HepG2 (cell line): ENCODE measurements at regions not wholly inside any gene's neighbourhood (a gene's known extent, or its start where the extent isn't known, plus 50 kb on each side); places are given as distances from the start of the nearest gene placed in this dataset.

ENCODE experiments used
- CREB1 ChIP-seq, 2 experiments: fragments of 450-650 bp in 1 of 2; IDR thresholded peaks; 2 replicates each; pipeline ENCODE4 v1.6.1; 2016 to 2017; ENCODE audit warnings: control low read depth in 1 of 2, mild to moderate bottlenecking in 1 of 2, missing compliant biosample characterization in 1 of 2, missing genetic modification characterization in 1 of 2
- RCOR2 ChIP-seq: IDR thresholded peaks from 2 replicates; pipeline ENCODE4 v1.6.1; 2016; ENCODE audit warnings: missing biosample characterization, missing genetic modification reagents
- SRF ChIP-seq: IDR thresholded peaks from 2 replicates; pipeline ENCODE4 v1.6.1; 2011; ENCODE audit warnings: mild to moderate bottlenecking, low read depth, low read length, moderate library complexity
- TAF1 ChIP-seq: sonication (generic); formaldehyde crosslinking; IDR thresholded peaks from 2 replicates; pipeline ENCODE4 v1.4.0; 2020; ENCODE audit warnings: missing genetic modification reagents
- TCF7 ChIP-seq: sonication (generic); IDR thresholded peaks from 2 replicates; pipeline ENCODE4 v1.6.1; 2016; ENCODE audit warnings: antibody characterized with exemption, low read depth
- ZNF17 ChIP-seq: sonication (generic); formaldehyde crosslinking; IDR thresholded peaks from 2 replicates; pipeline ENCODE4 v1.5.0; 2020; ENCODE audit warnings: mild to moderate bottlenecking, missing genetic modification reagents
- ZNF543 ChIP-seq: sonication (generic); formaldehyde crosslinking; IDR thresholded peaks from 2 replicates; pipeline ENCODE4 v1.4.0; 2020; ENCODE audit warnings: mild to moderate bottlenecking, missing genetic modification reagents
- TF ChIP-seq, protein P1 (sequence below): sonication (generic); IDR thresholded peaks from 2 replicates; pipeline ENCODE4 v1.6.1; 2016; ENCODE audit warnings: low read depth, borderline replicate concordance
- TF ChIP-seq, protein P2 (sequence below): sonication (generic); formaldehyde crosslinking; IDR thresholded peaks from 2 replicates; pipeline ENCODE4 v1.5.0; 2020; ENCODE audit warnings: mild to moderate bottlenecking, missing genetic modification reagents, moderate library complexity

DNA sequence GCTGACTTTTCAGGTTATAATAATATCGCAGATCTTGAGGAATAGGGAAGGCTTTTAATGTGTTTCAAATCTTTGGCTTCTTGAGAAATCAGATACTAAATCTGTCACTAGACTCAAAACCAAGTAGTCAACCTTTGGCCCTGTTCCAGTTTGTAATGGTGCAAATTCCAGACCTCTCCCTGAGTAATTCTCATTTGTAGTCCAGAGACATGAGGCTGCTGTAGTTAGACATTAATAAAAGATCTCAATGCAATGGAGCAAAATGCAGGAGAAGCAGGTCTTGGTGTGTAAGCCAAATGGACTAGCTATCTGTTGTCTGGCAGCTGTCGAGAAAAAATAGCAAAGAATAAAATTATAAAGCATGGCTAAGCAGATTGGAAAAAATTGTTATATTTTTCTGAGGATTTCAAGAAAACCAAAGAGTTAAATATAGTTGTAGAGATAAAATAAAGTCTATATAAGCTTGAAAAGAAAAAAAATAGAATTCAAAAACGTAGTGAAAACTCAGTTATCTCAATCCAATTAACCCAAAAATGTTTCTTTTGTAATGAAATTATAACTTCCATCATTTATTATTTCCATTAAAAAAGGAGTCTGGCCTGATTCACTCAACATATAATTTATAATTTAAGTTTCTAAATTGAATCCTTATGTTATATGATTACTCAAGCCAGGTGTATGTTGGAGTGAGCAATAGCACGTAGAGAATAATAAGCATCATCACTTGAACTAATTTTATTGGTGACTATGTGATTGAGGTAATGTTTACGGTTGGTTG is 161.5 kb upstream of the ADGRB3 start:
- TF ChIP-seq CREB1 (IDR thresholded peaks at IDR 0.05): no peak
- no peak for TF ChIP-seq CREB1 (CRISPR knock-in tag; IDR thresholded peaks at IDR 0.05)
- TF ChIP-seq SRF: no peak
- TF ChIP-seq, protein P1, sequence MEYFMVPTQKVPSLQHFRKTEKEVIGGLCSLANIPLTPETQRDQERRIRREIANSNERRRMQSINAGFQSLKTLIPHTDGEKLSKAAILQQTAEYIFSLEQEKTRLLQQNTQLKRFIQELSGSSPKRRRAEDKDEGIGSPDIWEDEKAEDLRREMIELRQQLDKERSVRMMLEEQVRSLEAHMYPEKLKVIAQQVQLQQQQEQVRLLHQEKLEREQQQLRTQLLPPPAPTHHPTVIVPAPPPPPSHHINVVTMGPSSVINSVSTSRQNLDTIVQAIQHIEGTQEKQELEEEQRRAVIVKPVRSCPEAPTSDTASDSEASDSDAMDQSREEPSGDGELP: no peak
- TF ChIP-seq ZNF17 (CRISPR knock-in tag): no peak
- no peak for TF ChIP-seq ZNF543 (CRISPR knock-in tag)
- TF ChIP-seq TAF1 (CRISPR knock-in tag): no peak
- TF ChIP-seq, protein P2, sequence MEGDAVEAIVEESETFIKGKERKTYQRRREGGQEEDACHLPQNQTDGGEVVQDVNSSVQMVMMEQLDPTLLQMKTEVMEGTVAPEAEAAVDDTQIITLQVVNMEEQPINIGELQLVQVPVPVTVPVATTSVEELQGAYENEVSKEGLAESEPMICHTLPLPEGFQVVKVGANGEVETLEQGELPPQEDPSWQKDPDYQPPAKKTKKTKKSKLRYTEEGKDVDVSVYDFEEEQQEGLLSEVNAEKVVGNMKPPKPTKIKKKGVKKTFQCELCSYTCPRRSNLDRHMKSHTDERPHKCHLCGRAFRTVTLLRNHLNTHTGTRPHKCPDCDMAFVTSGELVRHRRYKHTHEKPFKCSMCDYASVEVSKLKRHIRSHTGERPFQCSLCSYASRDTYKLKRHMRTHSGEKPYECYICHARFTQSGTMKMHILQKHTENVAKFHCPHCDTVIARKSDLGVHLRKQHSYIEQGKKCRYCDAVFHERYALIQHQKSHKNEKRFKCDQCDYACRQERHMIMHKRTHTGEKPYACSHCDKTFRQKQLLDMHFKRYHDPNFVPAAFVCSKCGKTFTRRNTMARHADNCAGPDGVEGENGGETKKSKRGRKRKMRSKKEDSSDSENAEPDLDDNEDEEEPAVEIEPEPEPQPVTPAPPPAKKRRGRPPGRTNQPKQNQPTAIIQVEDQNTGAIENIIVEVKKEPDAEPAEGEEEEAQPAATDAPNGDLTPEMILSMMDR: no peak
- TF ChIP-seq TCF7: no peak
- no peak for TF ChIP-seq RCOR2 (CRISPR knock-in tag)
